Pancreas (tissue), 10 donors: ENCODE measurements at regions not wholly inside any gene's neighbourhood (a gene's known extent, or its start where the extent isn't known, plus 50 kb on each side); places are given as distances from the start of the nearest gene placed in this dataset.

Experiments used
- ATAC-seq, 4 donors: fragments of 200-7000 bp; cut with Tn5 transposase; one replicate each; pipeline versions ENCODE4 v1.8.0 to v1.9.1; 2020; ENCODE audit warnings: mild to moderate bottlenecking in 4 of 4, moderate library complexity in 4 of 4
- DNase-seq, 6 donors: peaks; one replicate each; pipeline ENCODE4 v3.0.0-alpha.2; 2020
- FAIRE-seq: peaks from 2 replicates; lab custom pipeline; 2012; peaks lifted over from hg19 to GRCh38; lab: Jason Lieb, UNC
- H3K27ac ChIP-seq, 4 donors: fragments of 200-600 bp; sonication (generic); 1 replicate in 3 of 4; 2 replicates in 1 of 4; pipeline versions ENCODE4 v1.5.0 to v1.8.0; 2020
- H3K27me3 ChIP-seq, 4 donors: fragments of 200-600 bp; one replicate each; pipeline ENCODE4 v1.8.0; 2021
- H3K36me3 ChIP-seq, 3 donors: fragments of 200-600 bp; sonication (generic) in 1 of 3; one replicate each; pipeline versions ENCODE4 v1.5.0 to v1.8.0; 2020 to 2021
- H3K4me1 ChIP-seq, 3 donors: fragments of 200-600 bp; one replicate each; pipeline ENCODE4 v1.8.0; 2021
- H3K4me3 ChIP-seq, 4 donors: fragments of 200-600 bp; sonication (generic) in 2 of 4; one replicate each; pipeline versions ENCODE4 v1.5.0 to v1.8.0; 2020 to 2021
- H3K9me3 ChIP-seq, 4 donors: fragments of 200-600 bp; one replicate each; pipeline ENCODE4 v1.8.0; 2021
- CTCF ChIP-seq, 4 donors: fragments of 200-600 bp; sonication (generic) in 3 of 4; IDR thresholded peaks; one replicate each; pipeline versions ENCODE4 v1.5.0 to v1.8.0; 2021; ENCODE audit warnings: antibody characterized with exemption in 4 of 4
- WGBS, 2 donors: extraction: QIAGEN DNeasy Blood & Tissue Kit; methylation state at CpG; one replicate each; pipeline ENCODE4 v1.1.7; 2013; 5-methylcytosine and 5-hydroxymethylcytosine counted together
- intact Hi-C, 3 donors: fragments of 100-400 bp; cut with DNase I; formaldehyde crosslinking; loops; one replicate each; pipeline versions ENCODE4 v1.11.1 to v1.14.2; 2022
- donor health status: healthy with polysubstance abuse.
- donor health status: DM: no; HTN: no; CAD: no; lungs with moderate emphysema.
- donor health status: DM: no; HTN: no; CAD: no.
- donor health status: control.
- donor health status: control.
- donor health status: Bipolar disorder and iron deficiency.
- donor health status: DM: yes; HTN: yes; CAD: no.
- donor health status: DM: no; HTN: no; CAD: no.
- donor health status: DM: no; HTN: no; CAD: no.
- donor health status: DM: yes; HTN: yes; CAD: no.

- FAIRE-seq (no peak), ATAC-seq (no peak), DNase-seq (no peak)
- intact Hi-C loops: no loop called here
- H3K27ac ChIP-seq: no peak overlapping the region
- no peaks in the 10 kb centered on the region for H3K27me3 ChIP-seq
- no peak overlapping the region for H3K4me3 ChIP-seq
- TF ChIP-seq CTCF (IDR thresholded peaks at IDR 0.05): no peak
- no peaks in the 10 kb centered on the region for H3K9me3 ChIP-seq
- no peaks in the 10 kb centered on the region for H3K4me1 ChIP-seq
- no peaks in the 10 kb centered on the region for H3K36me3 ChIP-seq
- 83 to 94% methylated on average over 6 of the region's 6 CpGs for WGBS, 2 donors
Measured at GRCh38 chr9:135320943-135321342, 158.6 kb upstream of the PPP1R26 start.

GRCh38 chr9:135321580-135321979 lies 158.0 kb upstream of the PPP1R26 start:
- H3K4me1 ChIP-seq: no peaks in the 10 kb centered on the region
- intact Hi-C loops: no loop called here
- no peaks in the 10 kb centered on the region for H3K36me3 ChIP-seq
- DNase-seq (peak in 1 of 6 donors; percentile 2), FAIRE-seq (no peak), ATAC-seq (no peak)
- H3K4me3 ChIP-seq: no peak overlapping the region
- no peaks in the 10 kb centered on the region for H3K9me3 ChIP-seq
- no peak for TF ChIP-seq CTCF (IDR thresholded peaks at IDR 0.05)
- no peak overlapping the region for H3K27ac ChIP-seq
- H3K27me3 ChIP-seq: no peaks in the 10 kb centered on the region
- 69 to 76% methylated on average over 4 of the region's 4 CpGs for WGBS, 2 donors

GRCh38 chr9:135324329-135324728 lies 155.3 kb upstream of the PPP1R26 start:
- Histone ChIP-seq H3K27ac (no peak overlapping the region), H3K4me3 (no peak overlapping the region), H3K27me3 (no peaks in the 10 kb centered on the region), H3K9me3 (no peaks in the 10 kb centered on the region), H3K4me1 (no peaks in the 10 kb centered on the region), H3K36me3 (no peaks in the 10 kb centered on the region)
- peak in 1 of 6 donors; percentile 17 for DNase-seq
- intact Hi-C loops: no loop called here
- FAIRE-seq: no peak
- ATAC-seq: peak in 3 of 4 donors; percentile 46 to 94 (median 53)
- TF ChIP-seq CTCF (IDR thresholded peaks at IDR 0.05): peak in 1 of 4 donors; percentile 8
- 25 to 31% methylated on average over 6 of the region's 6 CpGs for WGBS, 2 donors

GRCh38 chr9:135326141-135326540 lies 153.4 kb upstream of the PPP1R26 start:
- DNase-seq (peak in 1 of 6 donors; percentile 8), ATAC-seq (no peak), FAIRE-seq (no peak)
- H3K4me1 ChIP-seq: no peaks in the 10 kb centered on the region
- no peaks in the 10 kb centered on the region for H3K27me3 ChIP-seq
- H3K4me3 ChIP-seq: no peak overlapping the region
- intact Hi-C loops: no loop called here
- no peak for TF ChIP-seq CTCF (IDR thresholded peaks at IDR 0.05)
- no peak overlapping the region for H3K27ac ChIP-seq
- WGBS, 2 donors: 86 to 90% methylated on average over 7 of the region's 7 CpGs
- no peaks in the 10 kb centered on the region for H3K36me3 ChIP-seq
- no peaks in the 10 kb centered on the region for H3K9me3 ChIP-seq

GRCh38 chr9:135326633-135327152 lies 152.9 kb upstream of the PPP1R26 start:
- ATAC-seq (no peak), DNase-seq (peak in 1 of 6 donors; percentile 4), FAIRE-seq (no peak)
- no peak overlapping the region for H3K4me3 ChIP-seq
- intact Hi-C loops: no loop called here
- no peak overlapping the region for H3K27ac ChIP-seq
- 88 to 90% methylated on average over 11 of the region's 11 CpGs for WGBS, 2 donors
- H3K9me3 ChIP-seq: no peaks in the 10 kb centered on the region
- TF ChIP-seq CTCF (IDR thresholded peaks at IDR 0.05): no peak
- no peaks in the 10 kb centered on the region for H3K36me3 ChIP-seq
- no peaks in the 10 kb centered on the region for H3K4me1 ChIP-seq
- H3K27me3 ChIP-seq: no peaks in the 10 kb centered on the region
